ENCODE measurements at regions not wholly inside any gene's neighbourhood (a gene's known extent, or its start where the extent isn't known, plus 50 kb on each side); places are given as distances from the start of the nearest gene placed in this dataset.

DNA sequence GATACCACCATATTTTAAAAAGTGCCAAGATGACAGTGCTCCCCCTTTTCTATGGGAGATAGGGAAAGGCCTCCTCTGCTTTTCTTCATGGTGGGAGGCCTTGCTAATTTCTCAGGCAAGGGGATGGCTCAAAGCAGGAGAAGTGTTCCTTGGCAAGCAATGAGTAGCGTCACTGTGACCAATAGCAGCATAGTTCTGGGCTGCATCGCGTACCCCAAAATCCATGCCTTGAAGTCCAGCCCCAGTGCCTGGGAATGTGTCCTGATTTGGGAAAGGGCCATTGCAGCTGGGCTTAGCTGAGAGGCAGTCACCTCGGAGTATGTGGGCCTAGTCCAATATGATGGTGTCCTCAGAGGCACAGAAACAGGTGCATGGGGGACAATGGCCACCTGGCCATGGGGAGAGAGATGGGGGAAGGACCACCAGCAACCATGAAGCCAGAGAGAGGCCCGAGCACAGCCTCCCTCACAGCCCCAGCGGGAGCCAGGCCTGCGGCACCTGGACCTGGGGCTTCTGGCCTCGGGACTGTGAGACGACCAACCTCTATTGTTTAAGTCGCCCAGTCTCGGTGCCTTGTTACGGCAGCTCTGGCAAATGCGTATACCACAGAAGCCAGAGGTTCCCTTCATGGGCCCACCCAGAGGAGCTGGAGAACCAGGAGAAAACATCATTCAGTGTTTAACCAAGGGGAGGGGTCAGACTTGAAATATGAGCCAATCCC lies 153.1 kb upstream of the RPS6KA2 start:
- TF ChIP-seq, protein P1, sequence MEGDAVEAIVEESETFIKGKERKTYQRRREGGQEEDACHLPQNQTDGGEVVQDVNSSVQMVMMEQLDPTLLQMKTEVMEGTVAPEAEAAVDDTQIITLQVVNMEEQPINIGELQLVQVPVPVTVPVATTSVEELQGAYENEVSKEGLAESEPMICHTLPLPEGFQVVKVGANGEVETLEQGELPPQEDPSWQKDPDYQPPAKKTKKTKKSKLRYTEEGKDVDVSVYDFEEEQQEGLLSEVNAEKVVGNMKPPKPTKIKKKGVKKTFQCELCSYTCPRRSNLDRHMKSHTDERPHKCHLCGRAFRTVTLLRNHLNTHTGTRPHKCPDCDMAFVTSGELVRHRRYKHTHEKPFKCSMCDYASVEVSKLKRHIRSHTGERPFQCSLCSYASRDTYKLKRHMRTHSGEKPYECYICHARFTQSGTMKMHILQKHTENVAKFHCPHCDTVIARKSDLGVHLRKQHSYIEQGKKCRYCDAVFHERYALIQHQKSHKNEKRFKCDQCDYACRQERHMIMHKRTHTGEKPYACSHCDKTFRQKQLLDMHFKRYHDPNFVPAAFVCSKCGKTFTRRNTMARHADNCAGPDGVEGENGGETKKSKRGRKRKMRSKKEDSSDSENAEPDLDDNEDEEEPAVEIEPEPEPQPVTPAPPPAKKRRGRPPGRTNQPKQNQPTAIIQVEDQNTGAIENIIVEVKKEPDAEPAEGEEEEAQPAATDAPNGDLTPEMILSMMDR (IDR thresholded peaks at IDR 0.05), result no peak

DNA sequence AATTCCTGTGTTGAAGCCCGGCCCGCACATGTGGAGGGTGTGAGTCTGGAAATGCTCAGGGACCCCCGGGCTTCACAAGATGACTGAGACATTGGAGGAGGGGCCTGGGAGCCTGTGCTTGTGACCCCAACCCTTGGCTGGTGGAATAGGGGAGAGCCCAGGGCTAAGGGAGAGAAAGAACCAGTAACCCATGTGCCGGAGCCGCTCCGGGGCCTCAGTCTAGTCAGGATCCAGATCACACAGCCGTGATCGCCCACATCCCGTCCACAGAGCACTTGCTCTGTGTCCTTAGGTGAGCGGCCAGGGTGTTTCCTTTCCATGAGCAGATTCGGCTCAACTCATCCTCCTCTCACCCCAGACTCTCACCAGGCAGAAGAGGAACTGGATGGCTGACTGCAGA lies 152.3 kb upstream of the RPS6KA2 start:
- TF ChIP-seq, protein P1 (IDR thresholded peaks at IDR 0.05), result no peak

DNA sequence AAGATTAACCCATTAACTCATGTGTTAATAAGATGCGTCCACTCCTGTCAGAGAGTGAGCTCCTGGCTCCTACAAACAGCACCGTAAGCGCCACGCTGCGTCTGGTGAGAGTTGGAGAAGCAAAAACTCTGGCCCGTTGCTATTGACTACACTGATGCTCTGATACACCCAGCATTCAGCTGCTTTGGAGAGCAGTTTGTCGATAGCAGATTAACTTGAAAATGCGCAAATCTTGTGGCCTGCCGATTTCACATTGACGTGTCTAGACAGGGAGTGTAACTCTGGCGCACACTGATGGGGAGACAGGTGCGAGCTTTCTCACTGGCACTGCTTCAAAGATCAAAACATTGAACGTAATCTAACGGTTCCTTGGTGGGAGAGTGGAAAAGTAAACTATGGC lies 151.7 kb upstream of the RPS6KA2 start:
- TF ChIP-seq, protein P1 (IDR thresholded peaks at IDR 0.05), result no peak

DNA sequence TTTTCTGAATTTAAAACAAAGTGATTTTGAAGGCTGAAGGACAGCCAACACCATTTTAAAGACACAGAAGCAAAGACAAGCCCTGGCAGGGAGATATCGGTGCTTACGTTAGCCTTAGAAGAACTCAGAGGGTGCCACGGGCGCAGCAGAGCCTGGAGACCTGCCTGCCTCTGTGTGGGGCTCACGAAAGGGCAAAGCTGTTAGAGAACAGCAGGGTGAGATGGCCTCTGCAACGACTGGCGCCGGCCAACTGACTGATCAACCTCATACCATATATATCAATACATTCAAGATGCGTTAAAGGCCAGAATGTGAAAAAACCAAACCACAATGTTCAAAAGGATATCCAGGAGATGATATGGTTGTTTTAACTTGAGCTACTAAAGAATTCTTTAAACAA lies 151.0 kb upstream of the RPS6KA2 start:
- TF ChIP-seq, protein P1 (IDR thresholded peaks at IDR 0.05), result no peak

DNA sequence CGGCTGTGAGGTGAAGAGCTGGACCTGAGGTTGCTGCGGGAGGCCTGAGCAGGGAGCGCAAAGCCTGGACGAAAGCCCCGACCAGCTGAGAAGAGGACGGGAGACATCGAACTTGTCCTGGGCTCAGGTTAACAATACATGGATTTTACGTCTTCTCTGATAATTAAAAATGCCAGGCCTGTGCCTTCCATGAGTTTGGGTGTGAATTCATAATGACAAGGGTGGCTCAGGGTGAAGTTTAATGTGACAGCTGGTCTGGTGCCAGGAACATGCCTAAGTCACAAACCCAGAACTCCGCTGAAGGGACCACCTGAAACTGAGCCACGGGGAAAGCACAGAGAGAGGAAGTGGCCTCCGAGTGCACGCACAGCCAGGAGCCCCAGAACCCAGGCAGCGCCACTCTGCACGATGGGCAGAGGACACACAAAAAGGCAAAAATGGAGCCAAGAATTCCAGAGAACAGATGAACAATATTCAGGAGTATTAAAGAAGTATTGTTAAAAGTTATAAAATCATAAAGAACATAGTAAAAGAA lies 150.1 kb upstream of the RPS6KA2 start:
- TF ChIP-seq, protein P1 (IDR thresholded peaks at IDR 0.05), result no peak

DNA sequence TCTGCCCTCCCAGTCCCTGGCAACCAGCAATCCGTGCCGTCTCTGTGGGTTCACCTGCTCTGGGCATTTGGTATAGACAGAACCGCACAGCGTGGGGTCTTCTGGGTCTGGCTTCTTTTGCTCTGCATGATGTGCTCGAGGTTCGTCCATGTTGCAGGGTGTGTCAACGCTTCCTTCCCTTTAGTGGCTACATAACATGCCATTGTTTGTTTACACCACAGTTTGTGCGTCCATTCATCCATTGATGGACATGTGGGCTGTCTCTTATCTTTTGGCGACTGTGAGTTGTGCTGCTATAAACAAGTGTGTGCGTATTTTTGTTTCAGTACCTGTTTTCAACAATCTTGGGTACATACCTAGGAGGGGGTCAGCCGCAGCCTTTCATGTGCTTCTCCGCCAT lies 149.5 kb upstream of the RPS6KA2 start:
- TF ChIP-seq, protein P1 (IDR thresholded peaks at IDR 0.05), result no peak

DNA sequence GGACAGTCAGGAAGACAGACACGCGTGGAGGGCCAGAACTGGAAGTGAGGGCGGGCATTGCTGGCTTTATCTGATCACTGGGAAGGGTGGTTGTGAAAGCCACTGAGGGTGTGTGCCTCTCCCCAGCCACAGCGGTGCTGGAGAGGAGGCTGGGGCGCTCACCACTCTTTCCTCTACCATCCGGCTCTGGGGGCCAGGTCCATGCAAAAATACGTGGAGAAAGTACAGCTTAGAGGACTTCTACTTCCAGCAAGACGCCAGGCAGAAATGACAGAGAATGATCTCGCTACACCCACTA lies 148.8 kb upstream of the RPS6KA2 start:
- TF ChIP-seq, protein P1 (IDR thresholded peaks at IDR 0.05), result no peak
